Hypothalamus (tissue), 51 donors: ENCODE measurements at regions not wholly inside any gene's neighbourhood (a gene's known extent, or its start where the extent isn't known, plus 50 kb on each side); places are given as distances from the start of the nearest gene placed in this dataset.

ENCODE experiments used
- DNase-seq, 51 donors: peaks; one replicate each; lab custom pipeline; 2025; lab: John Stamatoyannopoulos, UW

DNA sequence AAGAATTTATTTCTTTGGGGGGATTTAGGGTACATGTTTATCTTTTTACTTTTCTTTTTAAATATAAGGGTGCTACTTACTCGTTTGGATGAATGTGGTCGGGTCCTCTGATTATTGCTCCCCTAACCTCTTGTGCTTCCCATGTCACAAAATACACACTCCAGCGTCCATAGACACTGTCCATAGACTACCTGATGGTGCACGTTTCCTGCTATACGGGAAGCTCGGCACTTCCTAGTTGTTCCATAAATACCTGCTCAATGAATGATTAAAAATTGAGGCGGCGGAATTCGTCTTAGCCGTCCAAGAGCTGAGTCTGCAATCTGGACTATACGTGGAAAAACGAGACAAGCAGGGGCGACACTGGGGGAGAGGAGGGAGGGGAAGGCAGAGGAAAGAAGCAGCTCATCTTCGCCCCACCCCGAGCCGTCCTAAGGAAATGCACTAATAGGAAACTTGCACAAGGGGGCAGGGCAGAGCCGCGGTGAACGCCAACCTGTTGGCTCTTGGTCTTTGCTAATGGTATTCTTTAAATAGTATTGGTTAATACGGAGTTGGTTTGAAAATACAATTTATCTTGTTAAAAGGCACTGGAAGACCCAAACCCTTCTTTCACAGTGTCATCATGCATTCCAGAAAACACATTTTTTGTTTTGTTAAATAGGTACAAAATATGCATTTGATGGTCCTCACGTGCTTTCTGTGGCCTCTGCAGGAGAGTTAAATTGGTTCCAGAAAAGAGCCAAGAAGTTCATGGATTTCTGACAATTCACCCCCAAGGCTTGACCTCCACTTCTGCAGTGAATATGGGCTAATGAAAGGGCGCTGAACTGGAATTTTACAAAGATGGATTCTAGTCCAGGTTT lies 73.0 kb upstream of the KCTD1 start:
- peak in 31 of 51 donors; percentile 1 to 66 (median 15) for DNase-seq

DNA sequence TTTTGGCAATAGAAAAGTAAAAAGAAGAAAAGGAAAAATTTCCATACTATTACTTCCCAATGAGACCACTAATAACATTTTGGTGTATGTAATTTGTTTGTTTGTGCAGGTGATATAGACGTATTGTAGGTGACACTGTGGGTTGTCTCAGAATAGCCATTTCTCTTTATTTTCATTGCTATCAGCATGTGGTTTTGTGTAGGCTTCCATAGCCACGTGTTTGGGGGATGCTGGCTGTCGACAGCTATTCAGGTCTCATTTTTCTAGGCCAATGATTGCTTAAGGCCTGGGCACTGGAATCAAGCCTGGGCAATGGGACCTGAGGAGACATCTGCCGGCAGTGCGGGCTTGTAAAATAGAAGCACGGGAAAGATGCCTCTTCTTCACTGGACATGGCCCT lies 71.0 kb upstream of the KCTD1 start:
- DNase-seq: no peak

DNA sequence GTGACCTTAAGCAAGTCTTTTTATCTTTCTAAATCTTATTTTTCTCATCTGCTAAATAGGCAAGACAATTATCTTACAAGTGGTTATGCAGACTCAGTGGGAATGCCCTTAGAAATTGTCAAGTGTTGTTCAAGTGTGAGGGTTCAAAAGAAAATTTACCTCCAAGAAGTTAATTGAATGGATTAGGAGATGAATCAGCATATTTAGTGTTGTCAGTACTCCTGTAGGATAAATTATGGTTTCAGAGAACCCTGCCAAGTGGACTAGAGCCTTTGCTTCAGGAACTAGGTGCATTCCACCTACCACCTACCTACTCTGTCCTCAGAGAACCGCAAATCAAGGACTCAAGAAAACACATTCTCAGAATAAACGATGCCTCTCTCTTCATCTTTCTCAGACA lies 69.8 kb upstream of the KCTD1 start:
- no peak for DNase-seq

DNA sequence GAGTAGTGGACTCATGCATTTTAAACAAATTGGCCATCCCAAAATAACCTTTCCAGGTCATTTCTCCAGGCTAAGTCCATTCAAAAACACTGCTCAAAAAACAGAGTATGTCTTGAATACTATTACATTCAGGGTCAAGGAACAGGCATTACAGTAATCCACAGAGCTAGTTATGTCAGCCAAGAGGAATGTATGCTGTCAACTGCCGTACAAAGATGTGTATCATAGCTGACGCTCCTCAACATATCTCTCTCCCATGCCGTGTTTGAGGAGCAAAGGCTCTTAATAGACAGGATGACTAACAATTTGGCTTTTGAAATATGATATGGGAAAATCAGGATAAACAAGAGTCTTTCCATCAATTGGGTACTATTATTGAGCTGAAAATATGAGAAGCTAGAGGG lies 68.8 kb upstream of the KCTD1 start:
- DNase-seq: no peak

DNA sequence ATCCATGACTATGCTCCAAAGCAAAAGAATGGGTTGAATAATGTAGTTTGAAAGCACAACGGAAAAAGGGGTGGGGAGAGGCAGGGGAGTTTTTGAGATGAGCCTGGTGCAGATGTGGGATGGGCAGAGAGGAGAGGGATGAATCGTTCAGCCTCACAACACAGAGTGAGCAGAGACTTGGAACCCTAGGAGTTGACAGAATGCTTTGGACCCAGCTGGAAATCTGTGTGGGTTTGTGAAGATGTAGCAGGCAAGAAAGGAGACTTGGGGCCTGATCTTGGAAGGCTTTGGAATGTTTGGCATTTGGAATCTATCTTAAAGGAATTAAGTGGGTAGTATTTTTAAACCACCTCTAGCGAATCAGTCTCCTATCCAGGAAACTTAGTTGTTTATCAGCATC lies 66.0 kb upstream of the KCTD1 start:
- no peak for DNase-seq
